ENCODE measurements at regions not wholly inside any gene's neighbourhood (a gene's known extent, or its start where the extent isn't known, plus 50 kb on each side); places are given as distances from the start of the nearest gene placed in this dataset.

GRCh38 chr6:8361259-8361658 lies 74.1 kb downstream of the SLC35B3 start:
- no peak for DNase-seq (ENCODE audit: extremely low read depth, low read depth)
- TF ChIP-seq CTCF (IDR thresholded peaks at IDR 0.05; ENCODE audit: low read depth, low read length) = no peak

- TF ChIP-seq CTCF (IDR thresholded peaks at IDR 0.05; ENCODE audit: low read depth, low read length) = no peak
- no peak for DNase-seq (ENCODE audit: extremely low read depth, low read depth)
Observed at GRCh38 chr6:8352966-8353340, 82.4 kb downstream of the SLC35B3 start.

GRCh38 chr6:8352335-8352965 lies 82.9 kb downstream of the SLC35B3 start:
- TF ChIP-seq CTCF (IDR thresholded peaks at IDR 0.05; ENCODE audit: low read depth, low read length) = no peak
- DNase-seq (ENCODE audit: extremely low read depth, low read depth) = no peak

- no peak for TF ChIP-seq CTCF (IDR thresholded peaks at IDR 0.05; ENCODE audit: low read depth, low read length)
- DNase-seq (ENCODE audit: extremely low read depth, low read depth) = no peak
Observed at GRCh38 chr6:8343600-8343999, 91.7 kb downstream of the SLC35B3 start.

- no peak for TF ChIP-seq CTCF (IDR thresholded peaks at IDR 0.05; ENCODE audit: low read depth, low read length)
- DNase-seq (ENCODE audit: extremely low read depth, low read depth) = no peak
Observed at GRCh38 chr6:8342241-8342819, 93.0 kb downstream of the SLC35B3 start.

GRCh38 chr6:8337147-8337546 lies 98.2 kb downstream of the SLC35B3 start:
- no peak for DNase-seq (ENCODE audit: extremely low read depth, low read depth)
- TF ChIP-seq CTCF (IDR thresholded peaks at IDR 0.05; ENCODE audit: low read depth, low read length) = no peak

- no peak for DNase-seq (ENCODE audit: extremely low read depth, low read depth)
- no peak for TF ChIP-seq CTCF (IDR thresholded peaks at IDR 0.05; ENCODE audit: low read depth, low read length)
Observed at GRCh38 chr6:8336406-8337057, 98.8 kb downstream of the SLC35B3 start.

All from AG09319 (cell line).